Kidney epithelial cell (primary cell): ENCODE measurements at regions not wholly inside any gene's neighbourhood (a gene's known extent, or its start where the extent isn't known, plus 50 kb on each side); places are given as distances from the start of the nearest gene placed in this dataset.

ENCODE experiments used
- DNase-seq: peaks from one replicate; pipeline ENCODE4 v3.0.0-alpha.2; 2010; ENCODE audit warnings: low read depth
- H3K27me3 ChIP-seq: 2 replicates; pipeline ENCODE4 v1.6.0; 2011; ENCODE audit warnings: low read length; ENCODE audit not compliant: control insufficient read depth, insufficient read depth
- H3K36me3 ChIP-seq: 2 replicates; pipeline ENCODE4 v1.5.1; 2011; ENCODE audit warnings: low read length; ENCODE audit not compliant: control insufficient read depth, insufficient read depth
- H3K4me3 ChIP-seq: 2 replicates; pipeline ENCODE4 v1.5.1; 2011; ENCODE audit warnings: low read depth, mild to moderate bottlenecking, control low read depth, low read length
- CTCF ChIP-seq: IDR thresholded peaks from 2 replicates; pipeline ENCODE4 v1.5.1; 2011; ENCODE audit warnings: mild to moderate bottlenecking, moderate library complexity, low read length, control low read depth, inconsistent platforms; ENCODE audit not compliant: insufficient read depth, poor library complexity, severe bottlenecking

DNA sequence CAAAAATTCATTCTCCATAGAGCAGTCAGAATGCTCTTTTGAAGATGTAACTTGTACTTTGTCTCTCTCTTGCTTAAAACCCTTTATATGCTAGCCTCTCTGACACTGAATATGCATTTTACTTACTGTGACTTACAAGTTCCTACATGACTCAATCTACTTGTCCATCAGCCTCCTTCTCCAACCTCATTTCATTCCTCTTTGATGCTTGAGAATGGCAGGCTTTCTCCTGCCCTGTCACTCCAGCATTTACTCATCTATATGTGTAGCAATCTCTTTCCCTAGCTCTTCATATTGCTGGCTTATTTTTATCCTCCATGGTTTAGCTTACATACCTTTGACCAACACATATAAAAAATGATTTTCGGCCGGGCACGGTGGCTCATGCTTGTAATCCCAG, 561.9 kb downstream of the CCER1 start:
- no peaks in the 10 kb centered on the region for H3K27me3 ChIP-seq
- no peak for TF ChIP-seq CTCF
- DNase-seq: no peak
- no peak overlapping the region for H3K4me3 ChIP-seq
- H3K36me3 ChIP-seq: no peaks in the 10 kb centered on the region

DNA sequence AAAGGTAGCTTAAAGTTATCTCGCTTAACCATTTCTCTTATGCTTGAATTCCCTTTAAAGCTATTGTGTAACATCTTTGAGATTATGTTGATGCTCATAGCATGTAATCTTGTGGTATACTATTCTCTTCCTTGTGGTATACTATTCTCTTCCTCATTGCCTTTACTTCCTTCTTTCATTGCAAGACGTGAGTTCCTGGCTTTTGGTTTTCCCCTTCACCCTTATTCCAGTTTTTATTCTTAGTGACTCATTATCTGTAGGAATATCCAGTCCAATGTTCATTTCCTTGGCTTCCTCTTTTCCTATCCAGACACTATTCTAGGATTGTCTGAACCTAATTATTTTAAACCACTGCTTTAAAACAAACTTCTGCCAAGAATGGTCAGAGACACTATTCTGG, 564.0 kb downstream of the CCER1 start:
- Histone ChIP-seq H3K27me3 (no peaks in the 10 kb centered on the region), H3K4me3 (no peak overlapping the region), H3K36me3 (no peaks in the 10 kb centered on the region)
- DNase-seq: no peak
- no peak for TF ChIP-seq CTCF

DNA sequence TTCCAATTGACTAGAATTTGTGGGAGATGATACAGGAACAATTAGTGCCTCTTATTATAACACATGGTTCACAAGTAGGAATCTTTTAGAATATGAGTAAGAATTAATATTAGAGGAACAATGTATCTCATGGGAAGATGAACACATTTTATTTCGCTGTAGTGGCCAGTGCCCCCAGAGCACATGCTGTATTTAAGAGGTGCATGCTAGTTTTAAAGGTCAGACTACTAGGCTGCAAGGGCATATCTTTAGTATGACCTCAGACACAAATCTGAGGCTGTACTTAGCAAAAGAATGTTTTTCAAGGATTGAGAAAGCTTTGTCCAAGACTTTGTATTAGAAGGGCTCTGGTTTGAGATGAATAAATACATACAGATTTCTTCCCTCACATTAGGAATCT, 586.9 kb downstream of the CCER1 start:
- TF ChIP-seq CTCF: no peak

DNA sequence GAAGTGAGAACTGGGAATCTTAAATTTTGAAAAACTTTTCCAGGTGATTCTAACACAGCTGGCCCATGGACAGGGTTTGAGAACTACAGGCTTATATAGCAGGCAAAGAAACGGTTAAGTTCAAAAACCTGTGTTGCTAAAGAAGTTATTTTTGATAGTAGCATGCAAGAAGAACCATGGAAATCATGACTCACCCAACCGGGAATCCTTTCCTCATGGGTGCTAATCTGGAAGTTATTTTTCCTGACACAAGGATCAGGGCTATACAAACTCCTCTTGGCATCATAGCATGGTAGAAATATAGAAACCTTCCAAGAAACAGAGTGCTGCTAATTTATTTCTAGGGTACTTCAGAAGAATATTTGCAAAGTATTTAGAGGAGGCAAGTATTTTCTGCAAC, 588.7 kb downstream of the CCER1 start:
- H3K36me3 ChIP-seq: no peaks in the 10 kb centered on the region
- H3K27me3 ChIP-seq: no peaks in the 10 kb centered on the region
- TF ChIP-seq CTCF: no peak
- no peak for DNase-seq
- H3K4me3 ChIP-seq: no peak overlapping the region

More for the DNA sequence above, 586.9 kb downstream of the CCER1 start:
- no peaks in the 10 kb centered on the region for H3K27me3 ChIP-seq
- no peak overlapping the region for H3K4me3 ChIP-seq
- no peak for DNase-seq
- H3K36me3 ChIP-seq: no peaks in the 10 kb centered on the region

DNA sequence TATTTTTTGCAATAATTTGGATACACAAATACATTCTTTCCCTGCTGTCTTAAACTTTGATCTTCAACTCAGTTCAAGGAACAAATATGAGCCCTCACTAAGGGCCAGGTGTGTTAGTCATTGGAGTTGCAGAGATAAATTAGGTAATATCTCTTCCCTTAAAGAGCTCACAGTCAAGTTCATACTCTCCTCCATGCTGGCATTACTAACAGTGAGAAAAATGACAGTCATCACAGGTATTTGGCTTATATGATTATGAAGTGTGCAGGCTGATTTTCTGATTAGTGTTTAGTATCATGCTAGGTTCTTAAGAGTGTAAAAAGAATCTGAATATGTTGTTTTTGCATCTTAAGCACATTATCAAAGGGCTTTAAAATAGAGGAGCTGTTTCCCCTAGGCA, 594.7 kb downstream of the CCER1 start:
- Histone ChIP-seq H3K36me3 (no peaks in the 10 kb centered on the region), H3K4me3 (no peak overlapping the region), H3K27me3 (no peaks in the 10 kb centered on the region)
- DNase-seq: no peak
- no peak for TF ChIP-seq CTCF

DNA sequence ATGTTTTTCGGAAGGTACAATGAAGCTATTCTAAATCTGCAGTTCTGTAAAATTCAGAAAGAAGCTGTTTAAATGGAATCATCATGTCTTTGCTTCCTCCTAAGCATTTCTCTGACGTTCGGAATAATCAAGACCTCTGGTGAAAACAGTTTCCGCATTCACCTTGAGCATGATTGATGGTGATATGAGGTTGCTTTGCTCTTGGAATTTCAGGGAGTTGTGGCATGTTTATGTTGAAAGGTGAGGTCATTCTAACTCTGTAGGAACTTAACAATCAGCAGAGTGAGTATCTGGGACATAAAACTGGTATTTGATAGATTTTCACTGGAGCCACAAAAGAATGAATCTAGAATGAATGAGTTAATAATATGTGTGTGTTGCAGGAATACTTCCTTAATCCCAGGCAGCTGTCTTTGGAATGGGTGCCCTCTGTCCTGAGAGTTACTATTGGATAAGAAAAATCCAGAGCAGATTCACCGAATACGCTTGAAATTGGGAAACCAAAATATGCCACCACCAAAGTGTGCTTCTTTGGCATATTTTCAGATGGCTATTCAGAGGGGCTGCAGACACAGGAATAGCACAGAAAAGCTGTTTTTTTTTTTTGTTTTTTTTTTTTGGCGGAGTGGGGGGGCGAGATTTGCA, 599.1 kb downstream of the CCER1 start:
- Histone ChIP-seq H3K36me3 (no peaks in the 10 kb centered on the region), H3K4me3 (no peak overlapping the region), H3K27me3 (no peaks in the 10 kb centered on the region)
- no peak for TF ChIP-seq CTCF
- DNase-seq: no peak
